ENCODE measurements at regions not wholly inside any gene's neighbourhood (a gene's known extent, or its start where the extent isn't known, plus 50 kb on each side); places are given as distances from the start of the nearest gene placed in this dataset.

DNA sequence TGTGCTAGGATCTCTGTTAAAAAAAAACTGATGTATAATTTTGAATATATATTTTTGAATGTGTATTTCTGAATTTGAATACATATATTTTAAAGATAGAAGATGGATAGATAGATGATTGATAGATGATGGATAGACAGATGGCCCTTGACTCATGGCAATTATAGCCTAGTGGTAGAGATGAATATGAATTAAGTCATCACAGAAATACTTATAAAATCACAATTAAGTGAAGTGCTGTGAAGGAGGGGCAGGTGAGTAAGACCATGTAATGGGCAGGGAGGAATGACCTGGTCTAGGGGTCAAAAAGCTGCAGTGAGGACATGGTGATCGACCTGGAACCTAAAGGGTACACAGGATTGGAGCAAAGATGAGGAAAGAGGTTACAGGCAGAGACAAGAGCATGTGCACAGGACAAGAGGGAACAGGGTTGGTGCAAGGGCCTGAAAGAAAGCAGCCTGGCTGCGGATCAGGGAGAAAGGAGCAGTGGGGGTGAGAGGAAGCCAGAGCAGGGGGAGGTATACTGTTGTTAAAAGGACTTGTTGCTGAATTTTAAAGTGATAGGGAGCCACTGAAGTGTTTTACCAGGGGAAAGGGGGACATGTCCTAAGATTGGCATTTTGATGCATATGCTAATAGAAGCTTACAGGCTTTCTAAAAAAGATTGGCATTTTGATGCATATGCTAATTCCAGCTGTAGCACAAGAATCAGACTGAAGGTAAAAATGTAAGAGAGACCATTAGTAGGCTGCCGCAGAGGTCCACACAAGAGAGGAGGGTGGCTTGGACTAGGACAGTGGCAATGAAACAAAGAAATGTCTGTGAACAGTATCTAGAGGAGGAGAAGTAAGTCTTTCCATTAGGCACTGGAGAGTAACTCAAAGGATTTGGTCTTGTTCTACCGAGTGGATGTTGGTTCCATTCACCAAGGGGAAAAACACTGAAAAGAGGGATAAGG, 527.8 kb downstream of the AGTPBP1 start:
- intact Hi-C loops (cut with micrococcal nuclease): no loop called here

- intact Hi-C loops (cut with micrococcal nuclease): no loop called here
These were observed 528.9 kb downstream of the AGTPBP1 start for GRCh38 chr9:85212887-85213286.

DNA sequence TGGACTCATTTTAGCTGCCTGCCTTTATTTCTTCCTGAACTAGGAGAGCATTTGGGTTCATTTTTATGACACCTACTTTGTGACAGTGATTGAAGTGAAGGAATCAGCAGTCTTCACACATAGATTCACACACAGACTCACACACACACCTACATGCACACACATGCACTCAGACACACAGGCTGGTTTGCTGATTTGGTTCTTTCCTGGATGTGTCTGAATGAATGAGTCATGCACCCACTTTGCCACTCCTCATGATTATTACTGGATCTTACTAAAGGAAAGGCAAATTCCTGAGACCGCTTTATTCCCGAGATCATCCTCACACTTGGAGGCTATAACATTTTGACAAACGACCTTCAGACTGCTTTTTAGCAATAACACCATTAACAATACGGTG, 529.5 kb downstream of the AGTPBP1 start:
- intact Hi-C loops (cut with micrococcal nuclease): no loop called here

- intact Hi-C loops (cut with micrococcal nuclease): no loop called here
These were observed 533.1 kb downstream of the AGTPBP1 start for GRCh38 chr9:85208666-85209065.

GRCh38 chr9:85204176-85204575, 534.6 kb downstream of the NTRK2 start:
- intact Hi-C loops (cut with micrococcal nuclease): no loop called here

GRCh38 chr9:85202596-85202995, 533.1 kb downstream of the NTRK2 start:
- intact Hi-C loops (cut with micrococcal nuclease): no loop called here

DNA sequence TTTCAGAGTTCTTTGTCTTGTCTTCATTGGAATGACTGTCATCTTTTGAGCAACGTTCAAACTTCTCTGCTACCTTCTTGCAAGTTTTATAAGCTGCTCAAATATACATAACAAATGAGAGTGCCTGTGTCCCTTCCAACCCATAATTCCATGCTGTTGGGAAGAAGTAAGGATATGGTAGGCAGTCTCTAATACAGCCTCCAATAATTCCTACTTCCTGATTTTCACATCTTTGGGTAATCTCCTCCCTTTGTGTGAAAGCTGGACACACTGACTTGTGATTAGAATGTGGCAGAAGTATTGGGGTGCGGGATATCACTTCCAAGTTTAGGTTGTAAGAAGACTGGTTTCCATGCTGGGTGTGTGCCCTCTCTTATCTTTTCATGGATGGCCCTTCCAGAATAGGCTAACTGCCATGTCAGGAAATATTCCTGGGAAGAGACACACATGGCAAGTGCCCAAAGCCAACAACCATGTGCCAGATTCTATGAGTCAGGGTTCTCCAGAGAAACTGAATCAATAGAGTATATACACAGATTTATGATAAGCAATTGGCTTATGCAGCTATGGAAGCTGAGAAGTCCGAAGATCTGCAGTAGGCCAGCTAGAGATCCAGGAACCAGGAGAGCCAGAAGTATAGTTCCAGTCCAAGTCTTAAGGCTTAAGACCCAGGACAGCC, 531.3 kb downstream of the NTRK2 start:
- intact Hi-C loops (cut with micrococcal nuclease): no loop called here

DNA sequence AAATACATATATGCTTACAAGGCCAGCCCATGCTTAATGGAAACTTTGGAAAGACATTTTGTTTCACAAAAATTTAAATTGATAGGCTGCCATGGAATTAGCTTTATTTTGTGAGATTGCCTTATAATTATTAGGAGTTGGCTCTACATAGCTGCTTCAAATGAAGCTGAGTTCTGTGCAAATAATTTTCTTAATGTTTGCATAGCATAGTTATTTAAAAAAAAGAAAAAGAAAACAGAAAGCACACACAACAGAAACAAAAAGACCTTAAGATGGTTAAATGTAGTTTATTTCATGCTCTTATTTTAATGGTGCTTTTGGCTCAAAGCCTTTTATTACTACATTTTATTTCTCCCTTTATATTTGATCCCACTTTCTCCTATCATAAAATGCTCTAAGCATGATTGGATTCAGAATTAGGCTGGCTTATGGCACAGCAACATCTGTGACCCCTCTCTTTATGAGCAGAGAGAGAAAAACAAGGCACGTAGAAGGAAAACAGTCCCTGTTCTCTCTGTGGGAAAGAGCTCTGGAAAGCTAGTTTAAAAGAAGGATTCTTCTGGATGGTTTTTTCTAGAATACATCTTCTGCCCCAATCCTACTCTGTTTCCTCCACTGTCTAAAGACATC, 530.5 kb downstream of the NTRK2 start:
- intact Hi-C loops (cut with micrococcal nuclease): no loop called here

- intact Hi-C loops (cut with micrococcal nuclease): no loop called here
These were observed 523.2 kb downstream of the NTRK2 start for GRCh38 chr9:85192750-85193149.

DNA sequence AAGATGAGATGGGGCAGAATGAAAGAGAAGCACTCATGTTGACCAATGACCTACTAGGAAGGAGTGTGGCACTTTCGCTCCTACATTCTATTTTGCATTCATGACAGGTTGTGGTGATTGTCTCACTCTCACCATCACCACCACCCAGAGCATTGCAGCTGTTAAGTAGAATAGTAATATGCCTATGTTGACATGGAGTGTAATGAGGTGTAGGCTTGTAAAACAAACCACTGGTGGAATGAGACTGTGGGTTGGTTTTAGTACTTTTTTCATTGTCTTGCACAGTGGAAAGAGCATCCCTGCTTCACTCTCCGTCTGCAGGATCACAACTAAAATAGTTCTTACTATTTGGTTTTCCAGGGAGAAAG, 516.7 kb downstream of the NTRK2 start:
- intact Hi-C loops (cut with micrococcal nuclease): no loop called here

DNA sequence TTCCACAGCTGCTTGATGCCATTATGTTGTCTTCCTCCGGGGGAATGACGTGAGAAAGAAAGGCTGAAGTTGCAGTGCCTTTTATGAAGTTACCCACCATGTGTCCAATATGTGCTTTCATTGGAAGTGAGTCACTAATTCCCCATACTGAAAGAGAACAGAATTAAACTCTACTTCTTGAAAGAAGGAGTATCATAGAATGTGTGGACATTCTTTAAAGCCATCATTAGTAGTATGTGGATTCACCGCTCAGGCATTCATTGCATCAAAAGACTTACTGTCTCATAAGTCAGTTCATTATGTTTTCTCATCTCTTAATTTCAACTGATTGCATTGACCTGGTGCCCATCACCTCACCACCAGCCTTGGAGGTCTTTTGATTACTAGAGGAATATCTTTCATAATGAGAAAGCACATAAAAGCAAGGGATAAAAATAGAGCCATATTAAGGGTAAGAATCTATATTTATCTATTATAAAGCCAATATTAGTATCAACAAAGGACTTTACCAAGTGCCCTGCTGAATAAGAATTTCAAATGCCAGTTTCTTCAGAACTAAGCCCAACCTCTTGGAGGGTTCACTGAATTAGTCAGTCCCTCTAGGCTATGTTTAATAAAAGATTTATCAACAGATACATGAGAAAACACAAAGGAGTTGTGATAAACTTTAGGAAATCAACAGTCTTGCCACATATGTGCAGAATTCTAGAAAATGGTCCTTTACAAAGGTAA, 516.1 kb downstream of the NTRK2 start:
- intact Hi-C loops (cut with micrococcal nuclease): no loop called here

GRCh38 chr9:85182383-85182782, 512.9 kb downstream of the NTRK2 start:
- intact Hi-C loops (cut with micrococcal nuclease): no loop called here

- intact Hi-C loops (cut with micrococcal nuclease): no loop called here
These were observed 508.9 kb downstream of the NTRK2 start for GRCh38 chr9:85178474-85178873.

DNA sequence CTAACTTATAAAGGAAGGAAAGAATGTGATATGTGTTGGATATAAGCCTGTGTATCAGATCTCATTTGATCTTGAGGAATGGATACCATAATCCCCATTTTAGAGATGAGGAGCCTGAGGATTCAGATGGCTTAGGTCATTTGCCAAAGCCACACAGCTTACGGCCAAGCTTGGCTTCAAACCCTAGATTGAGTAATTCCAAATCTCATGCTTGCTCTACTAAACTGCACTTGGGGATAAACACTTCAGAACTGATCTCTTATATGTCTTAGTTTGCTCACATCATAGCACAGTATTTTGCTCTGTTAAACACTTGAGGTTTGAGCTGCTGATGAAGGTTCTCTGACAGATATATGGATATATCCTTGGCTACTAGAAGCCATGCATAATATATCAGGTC, 504.4 kb downstream of the NTRK2 start:
- intact Hi-C loops (cut with micrococcal nuclease): no loop called here

DNA sequence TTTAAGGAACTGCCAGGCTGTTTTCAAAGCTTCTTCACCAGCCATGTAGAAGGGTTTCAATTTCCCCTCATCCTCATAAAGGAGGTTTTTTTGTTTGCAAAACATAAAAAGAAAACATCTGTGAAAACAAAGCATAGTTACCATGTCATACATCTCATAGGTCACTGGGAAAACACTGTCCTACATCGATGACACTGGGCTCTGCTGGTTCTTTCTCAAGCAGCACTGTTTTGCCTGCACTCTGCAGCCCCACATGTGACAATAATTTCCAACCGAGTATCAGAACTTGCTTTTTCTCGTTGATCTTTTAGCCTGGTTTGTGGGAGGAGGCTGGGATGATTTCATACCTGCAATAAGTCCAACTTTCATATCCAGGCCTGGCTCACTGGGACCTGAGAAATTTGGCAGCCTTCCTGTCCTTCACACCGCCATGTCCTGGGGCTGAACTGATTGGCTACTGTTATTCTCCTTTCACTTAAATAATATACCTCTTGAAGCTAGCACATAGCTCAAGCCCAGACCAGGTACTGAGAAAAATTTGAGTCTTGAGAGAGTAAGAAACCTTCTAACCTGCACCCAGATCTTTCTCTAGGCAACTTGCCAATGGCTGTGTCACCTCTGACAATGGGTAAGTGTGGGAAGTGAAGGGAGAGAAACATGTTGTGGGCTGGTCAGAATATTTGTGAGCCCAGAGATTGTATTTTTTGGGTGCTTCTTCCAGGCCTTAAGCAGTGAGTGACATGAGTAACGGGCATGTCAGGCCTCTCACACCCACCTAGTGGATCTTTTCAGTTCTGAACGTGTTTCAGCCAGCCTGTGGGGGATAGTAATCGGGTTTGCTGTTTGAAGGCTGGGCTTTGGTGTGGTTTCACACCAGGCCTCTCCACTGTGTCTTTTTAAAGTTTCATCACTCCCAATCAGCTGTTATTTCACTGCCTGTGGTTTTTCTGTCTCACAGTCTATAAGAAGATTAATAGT, 502.8 kb downstream of the NTRK2 start:
- intact Hi-C loops (cut with micrococcal nuclease): no loop called here

DNA sequence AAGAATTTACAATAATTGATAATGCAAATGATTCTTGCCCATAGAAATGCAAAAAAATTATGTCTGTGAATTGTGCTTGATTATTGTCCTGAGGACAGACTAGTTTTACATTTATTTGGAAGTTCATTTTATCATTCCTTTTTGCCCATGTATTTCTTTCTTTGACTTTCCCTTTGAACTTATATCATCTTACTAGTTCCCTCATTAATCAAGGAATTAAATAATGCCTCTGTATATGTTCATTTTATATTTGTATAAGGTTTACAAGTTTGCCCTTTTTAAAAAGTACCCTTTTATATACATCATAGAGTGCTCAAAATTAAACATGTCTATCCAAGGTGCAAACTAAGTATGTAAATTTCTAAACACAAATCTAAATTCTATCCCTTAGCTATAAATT, 501.6 kb downstream of the NTRK2 start:
- intact Hi-C loops (cut with micrococcal nuclease): no loop called here

DNA sequence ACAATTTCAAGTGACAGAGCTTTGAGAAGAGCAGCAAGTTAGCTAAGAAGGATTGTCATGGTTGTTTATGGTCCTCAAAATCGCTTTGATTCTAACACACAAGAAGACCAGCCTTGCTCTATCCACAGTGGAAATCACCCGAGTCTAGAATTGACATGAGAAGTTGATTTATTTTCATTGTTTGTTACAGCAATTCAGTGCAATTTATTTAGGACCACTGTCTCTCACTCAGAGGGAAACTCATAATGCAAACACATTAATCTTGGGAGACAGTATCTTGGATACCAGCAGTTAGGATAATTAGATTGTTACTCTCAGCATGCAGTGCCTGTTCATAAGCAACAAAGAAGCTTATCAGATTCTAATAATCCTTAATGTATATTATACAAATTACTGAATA, 498.9 kb downstream of the NTRK2 start:
- intact Hi-C loops (cut with micrococcal nuclease): no loop called here

DNA sequence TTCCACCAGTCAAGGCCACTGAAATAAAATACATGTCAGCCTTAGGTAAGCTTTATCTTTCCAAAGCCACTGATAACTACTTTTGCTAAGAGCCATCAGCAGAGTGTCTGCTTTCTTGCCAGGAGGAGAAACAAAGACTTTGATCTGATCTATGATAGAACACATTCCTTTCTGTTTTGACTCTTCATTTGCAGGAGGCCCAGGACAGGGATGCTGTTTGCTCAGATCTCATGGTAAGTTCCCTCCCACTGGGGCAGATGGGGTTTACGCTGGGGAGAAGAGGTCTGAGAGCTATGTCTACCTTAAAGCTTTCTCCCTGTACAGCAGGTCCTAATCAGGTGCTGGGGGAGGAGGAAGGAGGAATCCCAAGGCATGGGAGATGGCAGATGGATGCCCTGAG, 497.6 kb downstream of the NTRK2 start:
- intact Hi-C loops (cut with micrococcal nuclease): no loop called here

DNA sequence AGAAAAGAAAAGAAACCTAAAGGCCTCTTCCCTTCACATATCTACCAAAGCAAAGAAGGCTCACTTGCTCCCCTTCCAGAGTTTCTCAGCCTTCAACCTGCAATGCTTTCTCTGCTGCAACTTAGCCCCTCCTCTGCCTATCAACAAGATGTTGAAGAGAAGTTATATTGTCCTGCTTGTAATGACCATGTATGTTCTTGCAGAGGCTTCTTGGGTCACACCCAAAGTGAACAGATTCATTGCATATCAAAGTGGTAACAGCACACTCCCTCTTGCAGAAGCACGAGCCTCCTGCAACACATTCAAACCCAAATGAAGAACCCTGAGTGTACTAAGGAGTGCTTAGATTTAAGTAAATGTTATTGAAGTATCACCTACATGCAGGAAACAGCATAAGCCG, 494.3 kb downstream of the NTRK2 start:
- intact Hi-C loops (cut with micrococcal nuclease): no loop called here

GRCh38 chr9:85163415-85163814, 493.9 kb downstream of the NTRK2 start:
- intact Hi-C loops (cut with micrococcal nuclease): no loop called here

All from T-helper 2 cell treated with Interferon-gamma antibody and Interleukin-4, amounts not matched to agents 100 ng/mL and 5 ng/mL, for 36 hours (primary cell).